ENCODE measurements at regions not wholly inside any gene's neighbourhood (a gene's known extent, or its start where the extent isn't known, plus 50 kb on each side); places are given as distances from the start of the nearest gene placed in this dataset.
A peak's percentile ranks its signal among the peaks of the same experiment; 100 is the strongest.

DNA sequence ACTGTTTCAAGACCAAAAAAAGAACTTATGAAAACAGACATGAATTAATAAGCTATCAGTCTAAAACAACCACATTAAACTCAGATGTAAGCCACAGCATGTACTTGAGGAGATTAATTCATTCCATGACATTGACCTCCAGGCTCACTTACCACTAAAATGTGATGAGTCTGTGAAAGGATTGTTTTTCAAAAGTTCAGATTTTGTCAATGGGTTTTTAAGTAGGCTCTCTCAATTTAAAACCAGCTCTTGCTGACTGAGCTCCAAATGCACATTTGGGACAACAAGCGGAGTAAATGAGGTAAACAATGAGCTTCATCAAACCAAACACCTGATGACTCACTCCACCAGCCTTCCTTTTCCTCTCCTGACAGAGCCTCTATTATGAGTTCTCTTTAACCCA is 197.0 kb downstream of the SIM1 start:
- DNase-seq: peak; percentile 82

DNA sequence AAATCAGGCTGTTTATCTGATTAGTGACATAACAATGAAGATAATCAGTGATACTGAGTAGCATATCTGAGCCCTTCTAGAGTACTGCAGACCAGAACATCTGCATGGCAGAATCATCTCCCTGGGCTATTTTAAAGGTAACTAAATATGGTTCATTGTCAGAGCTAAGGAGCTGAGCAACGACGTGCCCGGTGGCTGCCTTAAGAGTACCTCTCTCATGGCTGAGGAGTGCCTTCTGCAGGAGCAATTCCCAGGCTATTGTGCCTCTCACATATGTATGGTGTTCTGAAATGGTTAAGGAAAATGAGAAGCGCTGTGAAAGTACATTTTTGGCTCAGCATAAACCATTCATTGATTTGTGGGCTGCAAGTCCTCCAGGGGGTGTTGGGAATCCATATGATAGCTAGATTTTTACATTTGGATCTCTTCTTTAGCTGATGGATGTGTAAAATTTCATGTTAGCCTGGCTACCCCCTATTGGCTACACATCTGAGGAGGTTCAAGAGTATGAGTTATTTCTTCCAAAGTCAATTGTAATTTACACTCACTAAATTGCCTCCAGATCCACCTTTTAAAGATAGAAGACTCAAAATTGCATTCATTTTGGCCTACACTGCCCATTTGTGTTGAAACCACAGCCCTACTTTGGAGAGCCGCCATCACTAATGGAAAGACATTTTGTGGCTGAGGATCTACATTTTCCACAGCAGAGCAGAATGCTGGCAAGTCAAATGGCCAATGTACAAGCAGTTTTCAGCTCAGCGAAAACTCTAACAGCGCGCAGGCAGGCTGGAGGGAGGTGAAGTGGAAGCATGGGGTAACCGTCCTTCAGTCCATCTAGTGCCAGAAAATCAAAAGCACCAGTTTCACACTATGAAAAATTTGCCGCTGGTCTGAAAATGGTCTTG is 198.0 kb downstream of the SIM1 start:
- peak; percentile 77 for DNase-seq

DNA sequence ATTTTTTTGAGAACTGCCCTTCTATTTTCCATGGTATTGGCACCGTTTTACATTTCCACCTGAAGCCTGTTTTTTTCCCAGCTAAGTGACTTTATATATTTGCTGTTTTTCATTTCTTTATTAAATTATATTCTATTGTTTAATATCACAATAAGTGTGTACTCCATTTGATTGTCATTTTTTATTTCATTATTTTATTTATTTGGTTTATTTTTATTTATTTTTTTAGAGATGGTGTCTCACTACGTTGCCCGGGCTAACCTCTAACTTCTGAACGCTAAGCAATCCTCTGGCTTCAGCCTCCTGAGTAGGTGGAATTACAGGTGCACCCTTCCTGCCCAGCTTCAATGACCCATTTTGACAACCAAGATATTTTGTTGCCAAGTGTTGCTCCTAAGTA is 202.6 kb downstream of the SIM1 start:
- no peak for DNase-seq

DNA sequence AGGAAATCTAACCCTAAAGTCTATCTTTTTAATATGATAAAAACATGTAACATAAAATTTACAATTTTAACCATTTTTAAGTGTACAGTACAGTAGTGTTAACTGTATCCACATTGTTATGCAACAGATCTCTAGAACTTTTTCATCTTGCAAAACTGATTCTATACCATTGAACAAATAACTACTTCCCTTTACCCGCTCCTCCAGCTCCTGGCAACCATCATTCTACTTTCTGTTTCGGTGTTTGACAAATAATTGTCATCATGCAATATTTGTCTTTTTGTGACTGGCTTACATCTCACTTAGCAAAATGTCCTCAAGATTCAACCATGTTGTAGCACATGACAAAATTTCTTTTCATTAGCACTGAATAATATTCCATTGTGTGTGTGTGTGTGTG is 203.2 kb downstream of the SIM1 start:
- DNase-seq: no peak

DNA sequence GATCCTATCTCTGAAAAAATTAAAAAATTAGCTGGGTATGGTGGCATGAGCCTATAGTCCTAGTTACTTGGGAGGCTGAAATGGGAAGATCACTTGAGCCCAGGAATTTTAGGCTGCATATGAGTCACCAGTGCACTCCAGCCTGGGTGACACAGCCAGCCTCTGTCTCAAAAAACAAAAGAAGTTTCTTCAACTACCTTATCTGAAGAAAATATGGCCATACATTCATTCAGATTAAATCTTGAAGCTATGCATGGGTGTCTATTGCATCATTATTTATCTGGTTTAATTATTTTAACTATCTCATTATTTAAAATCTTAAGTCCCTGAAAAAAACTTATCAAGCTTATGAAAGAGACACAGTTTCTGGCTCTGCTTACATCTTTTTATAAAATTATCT is 204.1 kb downstream of the SIM1 start:
- no peak for DNase-seq

DNA sequence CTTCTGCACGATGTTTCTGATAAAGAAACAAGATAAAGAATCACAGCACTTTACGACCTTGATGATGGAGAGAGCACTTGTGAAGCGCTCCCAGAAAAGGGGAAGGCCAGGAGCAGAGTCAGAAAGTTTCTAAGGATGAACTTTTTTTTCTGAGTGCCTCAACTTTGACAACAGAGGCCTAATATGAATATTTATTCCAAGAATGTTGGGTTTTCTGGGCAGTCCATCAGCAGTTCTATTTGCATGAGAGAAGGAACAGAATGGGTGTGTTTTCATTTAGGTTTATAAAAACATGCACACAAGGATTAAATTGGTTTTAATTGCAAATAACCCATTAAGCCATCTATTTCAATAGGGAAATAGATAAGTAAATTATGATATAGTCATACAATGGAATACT is 204.9 kb downstream of the SIM1 start:
- DNase-seq: no peak

DNA sequence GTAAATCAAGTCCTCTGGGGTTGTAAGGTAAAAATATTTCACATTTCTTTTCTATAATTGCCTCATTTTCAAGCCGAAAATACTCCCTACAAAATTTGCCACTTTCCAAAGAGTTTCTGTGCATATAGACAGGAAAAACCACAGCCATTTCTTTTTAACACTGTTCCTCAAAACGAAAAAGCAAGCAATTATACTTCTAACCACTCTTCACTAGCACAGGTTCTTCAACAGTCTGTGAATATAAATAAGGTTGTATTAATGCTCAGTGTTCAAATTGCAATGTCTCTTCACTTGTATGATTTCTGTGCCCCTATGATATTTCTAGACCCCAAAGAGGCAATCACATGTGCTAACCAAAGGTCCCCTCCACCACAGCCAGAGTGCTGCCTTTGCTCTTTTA is 206.0 kb downstream of the SIM1 start:
- DNase-seq: no peak

DNA sequence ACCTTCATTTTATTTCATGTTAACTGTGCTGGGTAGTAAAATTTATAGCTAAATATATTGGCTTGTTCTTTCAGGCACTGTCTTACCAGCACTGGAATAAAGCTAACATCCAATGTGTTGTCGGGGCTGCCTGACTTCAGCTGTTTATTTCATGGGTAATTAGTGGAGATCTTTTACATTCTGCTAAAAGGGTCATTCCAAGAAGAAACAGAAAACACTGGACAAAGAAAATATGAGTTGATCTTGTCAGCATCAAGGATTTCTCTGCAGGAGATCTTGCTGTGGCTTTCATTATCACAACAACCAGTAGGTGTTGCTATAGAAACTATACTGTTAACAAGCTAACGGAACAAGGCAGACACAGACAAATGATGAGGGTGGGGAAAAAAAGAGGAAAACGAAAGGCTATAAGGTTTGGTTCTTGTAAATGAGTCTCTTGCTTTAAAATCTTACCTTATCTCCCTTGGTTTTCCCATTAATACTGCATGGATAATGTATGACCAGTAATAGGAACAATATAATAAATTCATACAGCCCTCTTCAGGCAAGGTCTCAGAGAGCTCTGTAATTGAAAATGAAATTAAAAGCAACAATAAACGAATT is 206.8 kb downstream of the SIM1 start:
- DNase-seq: peak; percentile 69

DNA sequence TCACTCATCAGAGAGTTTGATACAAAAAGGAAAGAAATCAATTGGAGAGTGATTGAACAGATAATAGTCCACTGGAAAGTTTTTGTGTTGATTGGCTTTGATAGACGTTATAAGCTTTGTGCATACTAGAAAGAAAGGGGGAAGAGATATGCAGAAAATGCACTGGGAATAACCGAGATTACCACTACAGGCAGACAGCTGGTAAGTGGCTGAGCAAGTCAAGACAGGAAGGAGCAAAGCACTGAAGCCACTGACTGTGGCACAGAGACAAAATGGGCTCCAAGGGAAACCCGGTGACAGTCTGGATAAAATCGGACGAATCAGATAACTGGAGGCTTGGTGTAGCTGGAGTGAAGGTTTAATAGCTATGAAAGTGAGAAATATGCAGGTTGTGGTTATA is 209.0 kb downstream of the SIM1 start:
- DNase-seq: no peak

DNA sequence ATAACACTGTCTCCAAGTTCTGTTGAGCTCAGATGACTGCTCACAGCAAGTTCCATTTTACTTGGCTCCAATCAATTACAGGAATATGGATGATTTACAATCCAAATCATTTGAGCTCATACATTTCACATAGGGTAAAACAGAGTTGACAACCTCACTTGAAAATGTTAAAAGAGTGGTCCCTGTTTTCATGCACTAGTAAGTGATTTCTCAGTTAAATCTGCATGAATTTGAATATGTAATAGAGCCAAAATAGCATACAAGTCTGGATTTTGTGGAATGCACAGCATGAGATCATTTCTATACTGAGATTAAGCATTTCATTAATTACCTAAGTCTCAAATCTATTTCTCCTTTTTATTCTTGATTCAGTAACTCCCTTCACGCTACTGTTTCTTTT is 217.6 kb downstream of the SIM1 start:
- DNase-seq: no peak

DNA sequence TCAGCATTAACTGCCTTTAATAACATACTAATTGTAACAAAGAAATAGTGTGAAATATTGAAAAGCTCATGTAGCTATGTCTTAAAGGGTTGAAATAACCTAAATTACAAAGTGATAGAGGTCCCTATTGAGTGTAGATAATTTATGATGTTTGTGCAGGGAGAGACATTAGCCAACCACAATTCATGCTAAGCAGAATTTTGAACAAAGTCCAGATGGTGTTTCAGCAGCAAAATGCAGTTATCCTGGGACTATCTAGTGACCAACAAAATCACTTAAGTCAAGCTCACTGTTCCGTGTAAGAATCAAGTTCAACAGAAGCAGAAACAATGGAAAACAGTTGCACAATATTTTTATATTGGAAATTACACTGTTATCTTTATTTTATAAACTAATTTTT is 218.5 kb downstream of the SIM1 start:
- peak; percentile 51 for DNase-seq

DNA sequence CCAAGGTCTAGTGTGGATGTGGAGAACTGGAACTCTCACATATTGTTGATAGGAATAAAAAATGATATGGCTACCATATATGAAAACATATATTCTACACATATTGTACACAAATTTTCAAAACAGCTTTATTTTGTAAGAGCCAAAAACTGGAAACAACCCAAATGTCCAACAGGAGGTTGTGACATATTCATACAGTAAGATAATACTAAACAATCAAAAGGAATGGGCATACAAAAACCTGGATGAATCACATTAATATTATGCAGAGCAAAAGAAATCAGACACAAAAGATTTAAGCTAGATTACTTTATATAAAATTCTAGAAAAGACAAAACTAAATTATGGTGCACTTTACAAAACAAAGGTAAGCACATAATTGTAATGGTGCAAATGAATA is 223.9 kb downstream of the SIM1 start:
- DNase-seq: no peak

DNA sequence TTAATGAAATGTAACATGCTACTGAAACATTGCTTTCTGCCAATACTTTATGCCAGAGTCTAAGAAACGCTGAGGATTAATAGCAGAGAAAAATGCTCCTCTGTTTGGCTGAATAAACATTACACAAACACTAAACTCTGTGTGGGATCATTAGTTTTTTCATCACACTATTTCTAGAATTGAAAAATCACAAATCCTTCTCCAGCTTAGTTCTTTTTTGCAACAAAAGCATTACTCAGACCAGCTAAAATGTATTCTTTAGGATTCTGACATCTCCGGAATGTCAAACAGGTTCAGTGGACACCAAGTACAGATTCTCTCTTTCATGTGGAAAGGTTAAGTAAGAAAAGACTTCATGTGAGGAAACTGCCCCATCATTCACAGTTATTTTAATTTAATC is 226.9 kb downstream of the SIM1 start:
- DNase-seq: peak; percentile 58

DNA sequence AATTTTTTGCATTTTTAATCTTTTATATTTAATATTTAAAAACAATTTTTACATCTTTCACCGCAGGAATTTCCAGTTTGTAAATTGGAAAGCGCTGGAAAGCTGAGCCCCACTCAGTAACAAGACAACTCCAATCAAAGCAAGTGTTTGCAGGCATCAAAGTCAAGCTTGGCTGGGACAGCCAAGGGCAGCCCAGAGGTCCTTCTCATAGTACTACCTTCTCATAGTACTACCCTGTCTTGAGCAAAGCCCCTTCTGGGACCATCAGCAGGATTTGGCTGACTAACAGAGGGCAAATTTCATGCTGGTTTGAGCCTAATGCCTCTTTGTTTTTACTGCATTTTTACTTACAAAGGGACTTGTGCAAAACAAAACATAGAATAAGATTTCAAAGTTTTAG is 228.3 kb downstream of the SIM1 start:
- DNase-seq: no peak

DNA sequence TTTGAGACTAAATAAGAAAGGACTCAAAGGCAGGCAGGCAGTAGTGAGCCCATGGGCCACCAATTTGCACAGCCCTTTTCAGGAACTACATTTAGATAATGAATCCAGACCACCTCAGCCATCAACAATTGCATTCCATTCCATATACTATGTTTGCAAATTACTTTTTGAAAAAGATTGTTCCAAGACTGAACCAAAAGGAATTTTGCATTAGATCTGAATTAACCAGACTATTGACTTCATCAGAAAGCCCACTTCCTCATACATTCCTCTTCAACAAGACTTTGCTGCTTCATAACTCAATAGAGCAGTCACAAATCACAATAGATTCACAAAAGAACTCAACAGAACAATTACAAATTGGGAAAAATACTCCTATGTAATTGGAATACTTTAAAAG is 229.1 kb downstream of the SIM1 start:
- peak; percentile 69 for DNase-seq

DNA sequence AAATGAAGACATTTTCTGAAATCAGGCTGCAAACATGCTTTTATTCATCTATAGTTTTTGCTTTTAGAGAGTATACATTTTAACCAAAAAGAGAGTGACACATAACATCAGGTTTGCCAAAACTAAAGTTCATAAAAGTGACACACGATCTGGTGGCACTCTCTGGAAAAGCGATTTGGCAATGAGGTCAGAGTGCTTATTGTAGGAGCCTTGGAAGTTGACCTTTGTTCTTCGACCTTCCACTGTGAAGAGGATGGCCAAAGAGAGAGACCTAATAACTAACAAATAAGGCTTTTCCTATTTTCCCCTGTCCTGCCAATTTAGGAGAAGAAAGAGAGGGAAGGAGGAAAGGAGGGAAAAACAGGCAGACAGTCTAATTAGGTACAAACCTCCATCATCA is 230.1 kb downstream of the SIM1 start:
- DNase-seq: no peak

DNA sequence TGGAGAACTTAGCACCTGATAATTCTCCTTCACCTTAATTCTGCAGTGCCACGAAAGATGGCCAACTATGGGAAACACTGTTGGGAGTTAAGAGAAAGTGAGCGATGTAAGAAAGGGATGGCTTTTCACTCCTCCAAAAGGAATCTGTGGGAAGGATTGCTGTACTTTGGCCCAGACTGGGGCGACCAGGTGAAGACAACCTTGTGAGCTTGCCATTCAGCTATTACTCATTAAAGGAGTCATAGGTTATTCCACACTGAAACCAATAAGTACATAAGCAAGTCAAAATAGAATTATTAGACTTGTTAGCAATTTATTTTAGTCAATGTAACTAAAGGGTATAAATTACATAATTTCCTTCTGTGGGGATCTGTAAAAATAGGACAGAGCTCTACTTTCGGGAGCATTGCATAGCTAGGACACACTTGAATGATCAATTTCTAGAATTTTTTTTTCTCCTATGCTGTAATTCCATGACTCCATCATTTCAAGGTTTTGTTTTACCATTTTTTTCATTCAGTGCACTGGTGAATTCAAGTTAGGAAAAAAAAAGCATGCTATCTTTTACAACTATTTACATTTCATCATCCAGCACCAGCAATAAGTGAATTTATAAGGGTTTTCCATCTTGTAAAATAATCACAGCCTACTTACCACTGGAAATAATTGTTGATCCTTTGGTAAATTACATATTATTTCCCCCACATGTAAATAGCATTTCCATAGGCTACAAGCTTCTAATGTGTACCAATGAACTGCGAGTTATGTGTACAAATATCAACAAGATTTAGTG is 231.7 kb downstream of the SIM1 start:
- no peak for DNase-seq

DNA sequence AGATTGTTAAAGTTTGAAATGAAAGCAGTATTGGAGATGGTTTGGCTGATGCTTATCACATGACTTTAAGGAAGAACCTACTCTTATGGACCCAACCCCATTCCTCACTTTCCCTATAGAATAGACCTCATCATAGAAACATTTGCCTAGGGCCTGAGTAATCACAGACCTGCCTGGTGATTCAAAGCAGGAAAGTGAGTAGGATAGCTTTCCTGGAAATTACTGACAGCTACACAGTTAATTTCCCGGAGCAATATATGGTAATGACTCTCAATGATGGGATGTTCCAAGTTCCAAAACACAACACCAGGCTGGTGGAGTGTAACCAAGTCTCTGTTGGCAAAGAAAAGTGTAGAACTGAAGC is 233.8 kb downstream of the SIM1 start:
- DNase-seq: peak; percentile 77

DNA sequence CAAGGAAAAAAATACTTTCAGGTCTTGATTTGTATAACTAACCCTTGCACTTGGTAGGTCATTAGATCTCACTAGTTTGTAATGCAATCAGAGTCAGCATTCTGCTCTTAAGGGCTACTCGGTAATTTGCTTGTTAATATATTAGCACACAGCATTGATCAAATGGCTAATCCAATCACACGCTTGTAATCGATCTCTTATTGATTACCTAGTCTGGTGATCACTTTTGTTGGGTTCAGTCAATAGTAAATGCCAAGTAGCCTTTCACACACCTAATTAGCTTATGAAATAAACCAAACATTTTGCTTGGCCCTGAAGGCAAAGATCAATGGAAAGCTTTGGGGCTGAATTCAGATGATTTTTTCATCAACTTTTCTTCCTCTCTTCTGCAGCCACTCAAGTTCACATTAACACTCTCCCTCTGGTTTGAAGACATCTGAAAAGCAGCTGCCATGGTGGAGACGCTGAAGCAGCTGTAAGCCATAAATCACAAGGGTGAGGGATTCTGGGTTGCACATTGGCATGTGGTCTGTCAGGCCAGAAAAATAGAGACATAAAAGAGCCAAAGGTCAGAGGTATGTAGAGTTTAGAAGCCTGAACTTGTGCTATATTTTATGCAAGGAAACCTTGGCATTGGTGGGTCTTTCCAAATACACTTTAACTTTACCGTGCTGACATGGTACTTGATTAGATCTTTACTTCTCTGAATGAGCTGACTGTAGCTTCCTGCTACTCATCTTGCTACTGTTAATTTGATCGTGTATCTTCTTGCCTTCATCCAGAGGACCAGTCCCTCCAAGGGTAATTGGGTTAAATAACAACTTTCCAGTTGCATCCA is 234.4 kb downstream of the SIM1 start:
- DNase-seq: peak; percentile 63

DNA sequence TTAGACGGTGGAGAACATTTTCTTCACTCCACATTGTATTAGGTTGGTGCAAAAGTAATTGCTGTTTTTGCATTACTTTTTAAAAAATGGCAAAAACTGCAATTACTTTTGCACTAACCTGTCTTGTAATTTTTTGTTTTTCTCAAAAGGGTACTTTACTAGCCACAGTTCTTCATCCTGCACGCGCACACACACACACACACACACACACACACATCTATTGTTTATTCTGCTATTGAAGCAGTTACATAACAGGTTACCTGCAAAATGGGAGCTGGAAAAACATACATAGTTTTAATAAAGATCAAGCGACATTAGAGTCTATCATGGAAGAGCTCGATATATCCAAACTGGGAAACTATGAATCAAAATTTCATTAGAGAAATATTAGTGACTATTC is 235.2 kb downstream of the SIM1 start:
- no peak for DNase-seq

DNA sequence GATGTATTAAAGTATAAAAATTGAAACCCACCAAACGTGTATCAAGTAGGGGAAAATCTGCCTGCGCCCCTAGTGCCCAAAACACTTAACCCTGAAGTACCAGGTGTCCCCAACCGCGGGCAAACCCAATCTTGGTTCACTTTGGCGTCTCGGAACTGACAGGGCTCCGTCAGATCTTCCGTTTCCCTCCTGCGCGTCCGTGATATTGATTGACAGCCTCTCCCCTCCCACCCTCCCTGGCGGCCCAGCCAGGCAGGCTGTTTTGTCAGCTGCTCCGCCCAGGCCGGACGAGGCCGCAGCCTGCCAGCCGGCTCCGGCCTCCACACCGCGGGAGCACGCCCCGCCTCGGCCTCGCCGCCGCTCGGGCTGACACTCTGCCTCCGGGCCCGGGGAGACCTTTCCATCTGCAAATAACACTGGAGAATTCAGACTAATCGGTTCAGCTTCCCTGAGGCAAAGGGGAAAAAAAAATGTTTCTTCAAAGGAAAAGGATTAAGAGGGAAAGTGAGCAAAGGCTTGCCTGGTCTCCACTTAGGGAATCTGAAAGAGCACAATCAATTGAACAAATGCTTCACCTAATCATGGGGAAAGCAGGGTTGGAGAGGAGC is 234.9 kb upstream of the MCHR2 start:
- peak; percentile 51 for DNase-seq

DNA sequence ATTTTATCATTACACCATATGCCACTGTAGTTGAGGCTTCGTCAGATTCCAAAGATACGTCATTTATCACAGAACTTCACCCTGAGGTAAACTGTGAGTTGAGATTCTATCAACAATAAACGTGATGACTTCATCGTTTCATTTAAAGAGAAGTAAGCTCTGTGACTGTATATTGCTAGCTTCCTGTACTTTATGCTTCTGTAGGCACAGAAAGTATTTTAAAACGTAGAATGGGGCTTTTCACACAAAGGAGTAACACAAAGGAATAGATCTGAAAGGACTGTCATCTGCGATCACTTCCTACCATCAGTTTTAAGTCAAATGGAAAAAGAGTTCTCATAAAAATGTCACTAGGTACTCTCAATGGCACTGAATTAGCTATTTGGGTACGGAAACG is 234.4 kb upstream of the MCHR2 start:
- DNase-seq: no peak
